ENCODE measurements at regions not wholly inside any gene's neighbourhood (a gene's known extent, or its start where the extent isn't known, plus 50 kb on each side); places are given as distances from the start of the nearest gene placed in this dataset.

DNA sequence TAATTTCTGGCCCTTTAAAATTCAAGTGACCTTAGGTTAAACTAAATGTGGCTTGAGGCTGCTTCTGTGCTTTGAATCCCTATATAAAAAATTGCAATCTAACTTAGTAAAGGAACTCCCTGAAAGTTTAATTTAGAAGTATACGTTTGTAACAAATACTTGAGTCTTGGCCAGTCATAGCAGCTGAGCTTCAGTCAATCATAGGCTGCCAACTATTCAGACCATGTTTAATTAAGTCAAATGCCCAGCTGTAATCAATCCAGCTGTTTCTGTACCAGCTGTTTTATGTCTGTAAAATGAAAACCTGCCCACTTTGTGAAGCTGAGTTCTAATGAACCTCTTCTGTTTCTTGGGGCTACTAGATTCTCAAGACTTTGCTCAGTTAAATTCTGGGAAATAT, 760.1 kb downstream of the MAT2B start:
- H3K4me3 ChIP-seq: no peak overlapping the region
- TF ChIP-seq CTCF (IDR thresholded peaks at IDR 0.05): no peak
- no peak for DNase-seq (ENCODE audit: low spot score)
- H3K27ac ChIP-seq: no peak overlapping the region

DNA sequence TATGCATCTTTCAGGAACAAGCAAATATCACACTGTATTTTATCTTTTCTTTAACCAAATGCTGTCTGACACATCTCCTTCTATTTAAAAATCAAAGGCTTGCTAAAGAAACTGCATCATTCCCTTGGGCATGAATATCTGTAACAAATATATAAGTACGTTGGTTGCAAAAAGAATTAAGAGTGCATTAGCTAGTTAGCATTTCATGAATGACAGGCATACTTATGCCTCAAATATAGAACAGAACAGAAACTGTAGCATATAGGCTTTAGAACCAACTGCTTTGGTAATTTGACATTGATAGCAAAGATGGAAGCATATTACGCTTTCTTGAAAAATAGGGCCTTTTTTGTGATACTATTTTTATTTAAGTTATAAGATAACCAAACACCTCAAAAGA, 761.2 kb downstream of the MAT2B start:
- no peak overlapping the region for H3K27ac ChIP-seq
- no peak overlapping the region for H3K4me3 ChIP-seq
- no peak for DNase-seq (ENCODE audit: low spot score)
- no peak for TF ChIP-seq CTCF (IDR thresholded peaks at IDR 0.05)

DNA sequence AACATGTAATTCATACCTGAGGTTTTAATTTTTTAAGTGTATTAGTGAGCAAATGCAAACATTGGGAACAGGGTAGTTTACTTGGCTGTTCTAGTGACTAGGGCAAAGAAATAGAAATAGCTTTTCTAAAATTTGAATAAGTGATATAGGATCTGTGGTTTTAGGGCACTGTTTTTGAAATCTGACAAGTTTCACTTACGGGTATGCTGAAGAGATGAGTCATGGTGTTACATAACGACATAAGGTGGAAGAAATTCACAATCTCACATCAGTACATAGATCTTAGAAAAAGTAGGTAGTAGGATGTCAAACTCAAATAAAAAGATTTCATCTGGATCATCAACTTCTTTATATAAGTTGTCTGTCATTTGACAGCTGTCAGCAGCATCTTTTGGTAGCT, 772.3 kb downstream of the MAT2B start:
- no peak overlapping the region for H3K27ac ChIP-seq
- DNase-seq (ENCODE audit: low spot score): no peak
- no peak for TF ChIP-seq CTCF (IDR thresholded peaks at IDR 0.05)
- no peak overlapping the region for H3K4me3 ChIP-seq

DNA sequence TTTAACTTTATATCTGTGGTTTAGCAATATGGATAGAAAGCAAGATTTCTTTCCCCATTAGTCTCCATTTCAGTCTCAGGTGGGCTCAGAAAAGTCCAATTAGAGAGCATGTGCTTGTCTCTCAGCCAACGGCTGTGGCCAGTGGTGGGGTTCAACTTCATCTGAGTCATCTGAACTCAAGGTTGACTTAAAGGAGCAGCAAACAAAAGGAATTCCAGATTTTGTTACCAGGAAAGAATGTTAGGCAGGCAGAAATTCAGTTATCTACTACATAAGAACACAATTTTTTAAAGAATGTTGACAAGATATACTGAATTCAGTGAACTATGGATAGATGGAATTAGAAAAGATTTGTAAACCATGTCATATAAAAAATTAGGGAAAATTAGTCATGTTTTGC, 784.1 kb downstream of the MAT2B start:
- DNase-seq (ENCODE audit: low spot score): no peak
- no peak overlapping the region for H3K4me3 ChIP-seq
- TF ChIP-seq CTCF (IDR thresholded peaks at IDR 0.05): no peak
- H3K27ac ChIP-seq: no peak overlapping the region

- H3K4me3 ChIP-seq: no peak overlapping the region
- no peak for DNase-seq (ENCODE audit: low spot score)
- TF ChIP-seq CTCF (IDR thresholded peaks at IDR 0.05): no peak
- no peak overlapping the region for H3K27ac ChIP-seq
These were observed 791.2 kb downstream of the MAT2B start for GRCh38 chr5:164296603-164297080.

DNA sequence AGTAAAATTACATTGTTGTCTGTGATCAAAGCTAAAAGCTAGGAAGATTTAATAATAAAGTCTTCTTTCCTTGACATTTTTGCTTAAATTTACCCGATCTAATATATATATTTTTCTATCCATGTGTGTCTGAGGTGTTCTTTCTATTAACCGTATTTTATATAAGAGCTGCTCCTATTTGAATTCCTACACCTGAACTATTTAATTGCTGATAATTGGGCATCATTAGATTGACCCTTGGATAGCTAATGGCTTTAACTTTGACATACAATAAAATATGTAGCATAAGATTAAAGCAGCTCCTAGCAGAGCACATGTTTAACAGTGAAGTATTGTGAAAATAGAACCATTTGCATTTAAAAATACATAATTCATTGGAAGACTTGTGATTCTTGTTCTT, 792.7 kb downstream of the MAT2B start:
- DNase-seq (ENCODE audit: low spot score): no peak

More for the DNA sequence above, 792.7 kb downstream of the MAT2B start:
- H3K4me3 ChIP-seq: no peak overlapping the region
- no peak for TF ChIP-seq CTCF (IDR thresholded peaks at IDR 0.05)
- no peak overlapping the region for H3K27ac ChIP-seq
